Breast epithelium (tissue), 4 donors: ENCODE measurements at regions not wholly inside any gene's neighbourhood (a gene's known extent, or its start where the extent isn't known, plus 50 kb on each side); places are given as distances from the start of the nearest gene placed in this dataset.

Experiments used
- DNase-seq, 2 donors: peaks; one replicate each; pipeline ENCODE4 v3.0.0-alpha.2; 2019; ENCODE audit warnings: low spot score in 2 of 2
- H3K27ac ChIP-seq, 2 donors: fragments of 200-600 bp; sonication (generic) in 1 of 2; one replicate each; pipeline ENCODE4 v1.5.1; 2016 to 2019; ENCODE audit warnings: mild to moderate bottlenecking in 1 of 2
- H3K27me3 ChIP-seq, 2 donors: fragments of 200-600 bp; sonication (generic) in 1 of 2; one replicate each; pipeline versions ENCODE4 v1.5.1 to v1.6.0; 2017 to 2019; ENCODE audit warnings: control low read depth in 1 of 2, mild to moderate bottlenecking in 1 of 2
- H3K36me3 ChIP-seq: fragments of 200-600 bp; one replicate; pipeline ENCODE4 v1.5.1; 2019
- H3K4me1 ChIP-seq, 2 donors: fragments of 200-600 bp; sonication (generic); one replicate each; pipeline ENCODE4 v1.5.1; 2016 to 2019; ENCODE audit warnings: control low read depth in 1 of 2
- H3K4me3 ChIP-seq, 3 donors: fragments of 200-600 bp; sonication (generic); 1 replicate in 2 of 3; 2 replicates in 1 of 3; pipeline ENCODE4 v1.5.1; 2016 to 2019; ENCODE audit warnings: mild to moderate bottlenecking in 3 of 3, moderate library complexity in 2 of 3
- H3K9me3 ChIP-seq, 2 donors: fragments of 200-600 bp; sonication (generic) in 1 of 2; one replicate each; pipeline ENCODE4 v1.5.1; 2016 to 2019; ENCODE audit warnings: control low read depth in 1 of 2
- POLR2A ChIP-seq: fragments of 450-650 bp; IDR thresholded peaks from one replicate; pipeline ENCODE4 v1.6.1; 2016; ENCODE audit warnings: antibody characterized with exemption, mild to moderate bottlenecking, moderate library complexity
- POLR2AphosphoS5 ChIP-seq, 3 donors: sonication (generic); formaldehyde crosslinking; IDR thresholded peaks; one replicate each; pipeline ENCODE4 v1.6.1; 2017; ENCODE audit warnings: antibody characterized with exemption in 3 of 3
- intact Hi-C: fragments of 100-400 bp; cut with DNase I; formaldehyde crosslinking; loops from one replicate; pipeline ENCODE4 v1.15.1; 2023; ENCODE audit warnings: low total_unique reads
- TF ChIP-seq, protein P1 (sequence below), 3 donors: fragments of 450-650 bp; IDR thresholded peaks; one replicate each; pipeline ENCODE4 v1.5.1; 2016 to 2017; ENCODE audit warnings: antibody characterized with exemption in 3 of 3, mild to moderate bottlenecking in 3 of 3, moderate library complexity in 3 of 3

GRCh38 chr9:105921057-105921726 is 226.9 kb downstream of the TMEM38B start:
- DNase-seq: no peak
- Histone ChIP-seq H3K4me3 (no peak overlapping the region), H3K27ac (no peak overlapping the region), H3K27me3 (no peaks in the 10 kb centered on the region), H3K9me3 (no peaks in the 10 kb centered on the region), H3K4me1 (no peaks in the 10 kb centered on the region), H3K36me3 (no peaks in the 10 kb centered on the region)
- intact Hi-C loops: no loop called here
- TF ChIP-seq POLR2A: no peak
- TF ChIP-seq, protein P1, sequence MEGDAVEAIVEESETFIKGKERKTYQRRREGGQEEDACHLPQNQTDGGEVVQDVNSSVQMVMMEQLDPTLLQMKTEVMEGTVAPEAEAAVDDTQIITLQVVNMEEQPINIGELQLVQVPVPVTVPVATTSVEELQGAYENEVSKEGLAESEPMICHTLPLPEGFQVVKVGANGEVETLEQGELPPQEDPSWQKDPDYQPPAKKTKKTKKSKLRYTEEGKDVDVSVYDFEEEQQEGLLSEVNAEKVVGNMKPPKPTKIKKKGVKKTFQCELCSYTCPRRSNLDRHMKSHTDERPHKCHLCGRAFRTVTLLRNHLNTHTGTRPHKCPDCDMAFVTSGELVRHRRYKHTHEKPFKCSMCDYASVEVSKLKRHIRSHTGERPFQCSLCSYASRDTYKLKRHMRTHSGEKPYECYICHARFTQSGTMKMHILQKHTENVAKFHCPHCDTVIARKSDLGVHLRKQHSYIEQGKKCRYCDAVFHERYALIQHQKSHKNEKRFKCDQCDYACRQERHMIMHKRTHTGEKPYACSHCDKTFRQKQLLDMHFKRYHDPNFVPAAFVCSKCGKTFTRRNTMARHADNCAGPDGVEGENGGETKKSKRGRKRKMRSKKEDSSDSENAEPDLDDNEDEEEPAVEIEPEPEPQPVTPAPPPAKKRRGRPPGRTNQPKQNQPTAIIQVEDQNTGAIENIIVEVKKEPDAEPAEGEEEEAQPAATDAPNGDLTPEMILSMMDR (IDR thresholded peaks at IDR 0.05): no peak

- TF ChIP-seq POLR2AphosphoS5 (IDR thresholded peaks at IDR 0.05): no peak
- TF ChIP-seq, protein P1 (IDR thresholded peaks at IDR 0.05): no peak
- TF ChIP-seq POLR2A: no peak
- H3K27ac ChIP-seq: no peak overlapping the region
These were observed 234.1 kb downstream of the TMEM38B start for GRCh38 chr9:105928416-105928815.

GRCh38 chr9:105930011-105930627 is 235.8 kb downstream of the TMEM38B start:
- H3K4me1 ChIP-seq: no peaks in the 10 kb centered on the region
- no peaks in the 10 kb centered on the region for H3K36me3 ChIP-seq
- TF ChIP-seq POLR2A (no peak), POLR2AphosphoS5 (IDR thresholded peaks at IDR 0.05) (no peak)
- TF ChIP-seq, protein P1 (IDR thresholded peaks at IDR 0.05): no peak
- no peaks in the 10 kb centered on the region for H3K9me3 ChIP-seq
- no peak overlapping the region for H3K27ac ChIP-seq
- no peaks in the 10 kb centered on the region for H3K27me3 ChIP-seq
- intact Hi-C loops: no loop called here
- no peak for DNase-seq
- no peak overlapping the region for H3K4me3 ChIP-seq

More at GRCh38 chr9:105928416-105928815, 234.1 kb downstream of the TMEM38B start:
- no peak for DNase-seq
- no peaks in the 10 kb centered on the region for H3K9me3 ChIP-seq
- H3K27me3 ChIP-seq: no peaks in the 10 kb centered on the region
- H3K4me1 ChIP-seq: no peaks in the 10 kb centered on the region
- no peak overlapping the region for H3K4me3 ChIP-seq
- no peaks in the 10 kb centered on the region for H3K36me3 ChIP-seq
- intact Hi-C loops: no loop called here

- no peak for TF ChIP-seq POLR2AphosphoS5 (IDR thresholded peaks at IDR 0.05)
- TF ChIP-seq, protein P1 (IDR thresholded peaks at IDR 0.05): no peak
- TF ChIP-seq POLR2A: no peak
- Histone ChIP-seq H3K9me3 (no peaks in the 10 kb centered on the region), H3K27me3 (no peaks in the 10 kb centered on the region), H3K4me3 (no peak overlapping the region), H3K36me3 (no peaks in the 10 kb centered on the region), H3K27ac (no peak overlapping the region), H3K4me1 (no peaks in the 10 kb centered on the region)
- no peak for DNase-seq
- intact Hi-C loops: no loop called here
These were observed 237.9 kb downstream of the TMEM38B start for GRCh38 chr9:105932276-105932675.

GRCh38 chr9:105950448-105950847 is 256.1 kb downstream of the TMEM38B start:
- TF ChIP-seq, protein P1 (IDR thresholded peaks at IDR 0.05): no peak
- TF ChIP-seq POLR2A (no peak), POLR2AphosphoS5 (IDR thresholded peaks at IDR 0.05) (no peak)
- intact Hi-C loops: no loop called here
- Histone ChIP-seq H3K9me3 (peaks cover 0 to 4% of the 10 kb centered on the region in 2 donors), H3K4me3 (no peak overlapping the region), H3K4me1 (no peaks in the 10 kb centered on the region), H3K27ac (no peak overlapping the region), H3K27me3 (no peaks in the 10 kb centered on the region), H3K36me3 (no peaks in the 10 kb centered on the region)
- DNase-seq: no peak
